SK-N-SH treated with all-trans-retinoic acid at 6 μM for 48 hours (cell line): ENCODE measurements at regions not wholly inside any gene's neighbourhood (a gene's known extent, or its start where the extent isn't known, plus 50 kb on each side); places are given as distances from the start of the nearest gene placed in this dataset.

Source experiments
- ATAC-seq: fragments of 200-7000 bp; cut with Tn5 transposase; 3 replicates; pipeline ENCODE4 v1.9.1; 2020; ENCODE audit warnings: mild to moderate bottlenecking, moderate library complexity
- BACH2 ChIP-seq: fragments of 250-450 bp; sonication (Bioruptor Pico); IDR thresholded peaks from 2 replicates; pipeline ENCODE4 v1.9.0; 2021; ENCODE audit warnings: mild to moderate bottlenecking, borderline replicate concordance
- CSDC2 ChIP-seq: fragments of 250-450 bp; sonication (Bioruptor Pico); IDR thresholded peaks from 2 replicates; pipeline ENCODE4 v1.5.0; 2020; ENCODE audit warnings: mild to moderate bottlenecking, moderate library complexity
- ESRRG ChIP-seq: fragments of 250-450 bp; sonication (Bioruptor Pico); IDR thresholded peaks from 2 replicates; pipeline ENCODE4 v1.6.1; 2021; ENCODE audit warnings: mild to moderate bottlenecking
- ISL1 ChIP-seq: fragments of 250-450 bp; sonication (Bioruptor Pico); IDR thresholded peaks from 2 replicates; pipeline ENCODE4 v2.1.2; 2022; ENCODE audit warnings: mild to moderate bottlenecking, moderate library complexity
- OSR1 ChIP-seq: fragments of 250-450 bp; sonication (Bioruptor Pico); IDR thresholded peaks from 2 replicates; pipeline ENCODE4 v1.8.0; 2022; ENCODE audit warnings: moderate library complexity, mild to moderate bottlenecking, inconsistent platforms
- PPARA ChIP-seq: fragments of 250-450 bp; sonication (Bioruptor Pico); IDR thresholded peaks from 2 replicates; pipeline ENCODE4 v1.5.0; 2020; ENCODE audit warnings: mild to moderate bottlenecking, borderline replicate concordance
- RARB ChIP-seq: fragments of 250-450 bp; sonication (Bioruptor Pico); IDR thresholded peaks from 2 replicates; pipeline ENCODE4 v1.8.0; 2021; ENCODE audit warnings: mild to moderate bottlenecking, moderate library complexity
- SNAI2 ChIP-seq: fragments of 250-450 bp; sonication (Bioruptor Pico); IDR thresholded peaks from 2 replicates; pipeline ENCODE4 v1.5.0; 2020; ENCODE audit warnings: mild to moderate bottlenecking, moderate library complexity
- TCF4 ChIP-seq: fragments of 250-450 bp; sonication (Bioruptor Pico); IDR thresholded peaks from 2 replicates; pipeline ENCODE4 v1.8.0; 2021; ENCODE audit warnings: mild to moderate bottlenecking, moderate library complexity, borderline replicate concordance
- TOX ChIP-seq: fragments of 250-450 bp; sonication (Bioruptor Pico); IDR thresholded peaks from 2 replicates; pipeline ENCODE4 v1.8.0; 2021; ENCODE audit warnings: mild to moderate bottlenecking, moderate library complexity, borderline replicate concordance
- ZC3H10 ChIP-seq: fragments of 250-450 bp; sonication (Bioruptor Pico); IDR thresholded peaks from 2 replicates; pipeline ENCODE4 v1.5.1; 2021; ENCODE audit warnings: mild to moderate bottlenecking, moderate library complexity
- ZFP3 ChIP-seq: fragments of 250-450 bp; sonication (Bioruptor Pico); IDR thresholded peaks from 2 replicates; pipeline ENCODE4 v1.5.0; 2020; ENCODE audit warnings: mild to moderate bottlenecking, moderate library complexity
- ZFP30 ChIP-seq: fragments of 450-650 bp; formaldehyde crosslinking; IDR thresholded peaks from 2 replicates; pipeline ENCODE4 v1.5.0; 2022; ENCODE audit warnings: mild to moderate bottlenecking, moderate library complexity
- ZNF70 ChIP-seq: fragments of 450-650 bp; formaldehyde crosslinking; IDR thresholded peaks from 2 replicates; pipeline ENCODE4 v1.5.0; 2020; ENCODE audit warnings: mild to moderate bottlenecking, moderate library complexity
- ZNF8 ChIP-seq: fragments of 450-650 bp; formaldehyde crosslinking; IDR thresholded peaks from 2 replicates; pipeline ENCODE4 v1.5.0; 2020; ENCODE audit warnings: mild to moderate bottlenecking, moderate library complexity
- TF ChIP-seq, protein P1 (sequence below): fragments of 250-450 bp; sonication (Bioruptor Pico); IDR thresholded peaks from 2 replicates; pipeline ENCODE4 v1.5.1; 2020; ENCODE audit warnings: low read depth, mild to moderate bottlenecking, moderate library complexity
- TF ChIP-seq, protein P2 (sequence below): fragments of 250-450 bp; sonication (Bioruptor Pico); IDR thresholded peaks from 2 replicates; pipeline ENCODE4 v1.8.0; 2020; ENCODE audit warnings: mild to moderate bottlenecking, moderate library complexity, borderline replicate concordance
- TF ChIP-seq, protein P3 (sequence below): fragments of 250-450 bp; sonication (Bioruptor Pico); IDR thresholded peaks from 2 replicates; pipeline ENCODE4 v1.8.0; 2021; ENCODE audit warnings: low read depth, mild to moderate bottlenecking, moderate library complexity, borderline replicate concordance
- TF ChIP-seq, protein P4 (sequence below): fragments of 250-450 bp; sonication (Bioruptor Pico); IDR thresholded peaks from 2 replicates; pipeline ENCODE4 v1.5.1; 2021; ENCODE audit warnings: mild to moderate bottlenecking, moderate library complexity
- TF ChIP-seq, protein P5 (sequence below): fragments of 250-450 bp; sonication (Bioruptor Pico); IDR thresholded peaks from 2 replicates; pipeline ENCODE4 v1.5.0; 2020; ENCODE audit warnings: mild to moderate bottlenecking, moderate library complexity

DNA sequence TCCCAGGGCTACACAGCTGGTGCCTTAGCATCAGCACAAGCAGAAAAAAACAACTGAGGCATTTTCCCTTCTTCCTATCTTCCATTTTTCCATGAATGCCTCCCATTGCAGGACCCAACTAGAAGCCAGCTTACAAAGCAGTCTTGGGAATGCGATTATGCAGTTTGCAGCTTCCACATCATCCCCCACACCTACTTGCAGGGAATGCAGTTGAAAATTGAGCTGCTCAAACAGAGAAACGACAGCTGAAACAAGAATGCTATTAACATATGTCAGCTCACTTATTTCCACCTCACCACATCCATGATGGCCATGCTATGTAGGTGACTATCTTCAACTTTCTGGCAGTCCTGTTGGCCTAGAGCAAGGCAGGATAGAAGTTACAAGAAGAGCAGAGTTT lies 150.6 kb upstream of the KCTD3 start:
- no peak for ATAC-seq
- TF ChIP-seq ZNF8 (no peak), CSDC2 (CRISPR knock-in tag) (no peak)
- TF ChIP-seq, protein P1, sequence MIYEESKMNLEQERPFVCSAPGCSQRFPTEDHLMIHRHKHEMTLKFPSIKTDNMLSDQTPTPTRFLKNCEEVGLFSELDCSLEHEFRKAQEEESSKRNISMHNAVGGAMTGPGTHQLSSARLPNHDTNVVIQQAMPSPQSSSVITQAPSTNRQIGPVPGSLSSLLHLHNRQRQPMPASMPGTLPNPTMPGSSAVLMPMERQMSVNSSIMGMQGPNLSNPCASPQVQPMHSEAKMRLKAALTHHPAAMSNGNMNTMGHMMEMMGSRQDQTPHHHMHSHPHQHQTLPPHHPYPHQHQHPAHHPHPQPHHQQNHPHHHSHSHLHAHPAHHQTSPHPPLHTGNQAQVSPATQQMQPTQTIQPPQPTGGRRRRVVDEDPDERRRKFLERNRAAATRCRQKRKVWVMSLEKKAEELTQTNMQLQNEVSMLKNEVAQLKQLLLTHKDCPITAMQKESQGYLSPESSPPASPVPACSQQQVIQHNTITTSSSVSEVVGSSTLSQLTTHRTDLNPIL, result no peak
- TF ChIP-seq, all 23 proteins: peak for 0

DNA sequence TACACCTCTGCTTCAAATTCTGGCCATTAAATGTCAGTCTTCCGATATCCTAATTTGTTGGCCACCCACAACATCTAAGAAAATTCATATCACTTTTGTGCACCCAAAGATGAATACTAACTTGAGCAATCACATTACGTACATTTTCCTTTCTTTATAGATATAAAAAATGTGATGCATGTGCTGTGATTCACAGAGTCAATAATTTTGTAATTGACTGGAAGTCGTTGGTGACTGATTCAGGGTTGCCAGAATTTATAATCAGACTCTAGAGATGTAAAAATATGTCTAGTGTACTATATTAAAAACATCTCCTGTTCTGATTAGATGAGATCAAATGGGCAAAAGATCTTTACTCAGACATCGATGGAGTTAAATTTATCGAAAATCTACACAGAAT lies 150.0 kb upstream of the KCTD3 start:
- TF ChIP-seq ZFP30 (no peak), ZNF70 (CRISPR knock-in tag) (no peak), OSR1 (CRISPR knock-in tag) (no peak), CSDC2 (CRISPR knock-in tag) (no peak), ISL1 (no peak), TOX (CRISPR knock-in tag) (no peak), BACH2 (CRISPR knock-in tag) (no peak), TCF4 (CRISPR knock-in tag) (no peak), SNAI2 (no peak), RARB (CRISPR knock-in tag) (no peak), PPARA (CRISPR knock-in tag) (no peak), ZC3H10 (CRISPR knock-in tag) (no peak)
- TF ChIP-seq, protein P2, sequence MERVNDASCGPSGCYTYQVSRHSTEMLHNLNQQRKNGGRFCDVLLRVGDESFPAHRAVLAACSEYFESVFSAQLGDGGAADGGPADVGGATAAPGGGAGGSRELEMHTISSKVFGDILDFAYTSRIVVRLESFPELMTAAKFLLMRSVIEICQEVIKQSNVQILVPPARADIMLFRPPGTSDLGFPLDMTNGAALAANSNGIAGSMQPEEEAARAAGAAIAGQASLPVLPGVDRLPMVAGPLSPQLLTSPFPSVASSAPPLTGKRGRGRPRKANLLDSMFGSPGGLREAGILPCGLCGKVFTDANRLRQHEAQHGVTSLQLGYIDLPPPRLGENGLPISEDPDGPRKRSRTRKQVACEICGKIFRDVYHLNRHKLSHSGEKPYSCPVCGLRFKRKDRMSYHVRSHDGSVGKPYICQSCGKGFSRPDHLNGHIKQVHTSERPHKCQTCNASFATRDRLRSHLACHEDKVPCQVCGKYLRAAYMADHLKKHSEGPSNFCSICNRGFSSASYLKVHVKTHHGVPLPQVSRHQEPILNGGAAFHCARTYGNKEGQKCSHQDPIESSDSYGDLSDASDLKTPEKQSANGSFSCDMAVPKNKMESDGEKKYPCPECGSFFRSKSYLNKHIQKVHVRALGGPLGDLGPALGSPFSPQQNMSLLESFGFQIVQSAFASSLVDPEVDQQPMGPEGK (CRISPR knock-in tag), result no peak
- no peak for ATAC-seq

DNA sequence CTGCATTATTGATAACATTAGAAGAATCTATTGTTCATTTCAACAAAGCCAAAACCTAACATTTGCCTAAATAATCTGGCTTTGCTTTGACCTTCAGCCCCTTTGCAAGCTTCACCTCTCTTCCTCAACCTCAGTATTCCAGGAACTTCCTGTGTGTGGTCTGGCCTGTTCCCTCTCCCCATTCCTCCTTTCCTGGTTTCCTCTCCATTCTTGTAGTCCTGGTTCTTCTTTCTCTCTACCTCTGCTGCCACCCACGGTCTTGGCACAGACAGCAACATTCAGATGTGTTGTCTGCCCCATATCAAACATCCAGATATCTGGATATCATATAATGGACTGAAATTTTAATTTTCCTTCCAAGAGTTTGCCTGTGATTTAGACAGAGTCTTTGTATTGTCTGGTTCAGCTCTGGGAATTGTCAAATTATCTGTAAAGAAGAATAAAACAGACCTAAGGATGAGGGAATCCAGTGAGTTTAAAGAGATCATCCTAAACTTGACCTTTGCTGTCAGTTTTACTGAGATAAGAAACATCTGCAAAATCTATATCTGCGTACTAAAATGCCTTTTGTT lies 148.1 kb upstream of the KCTD3 start:
- peak; percentile 46 for ATAC-seq
- TF ChIP-seq ZFP3 (CRISPR knock-in tag) (no peak), ESRRG (CRISPR knock-in tag) (no peak), TOX (CRISPR knock-in tag) (no peak), SNAI2 (no peak), OSR1 (CRISPR knock-in tag) (no peak), ZNF8 (no peak), BACH2 (CRISPR knock-in tag) (no peak)
- TF ChIP-seq, protein P3, sequence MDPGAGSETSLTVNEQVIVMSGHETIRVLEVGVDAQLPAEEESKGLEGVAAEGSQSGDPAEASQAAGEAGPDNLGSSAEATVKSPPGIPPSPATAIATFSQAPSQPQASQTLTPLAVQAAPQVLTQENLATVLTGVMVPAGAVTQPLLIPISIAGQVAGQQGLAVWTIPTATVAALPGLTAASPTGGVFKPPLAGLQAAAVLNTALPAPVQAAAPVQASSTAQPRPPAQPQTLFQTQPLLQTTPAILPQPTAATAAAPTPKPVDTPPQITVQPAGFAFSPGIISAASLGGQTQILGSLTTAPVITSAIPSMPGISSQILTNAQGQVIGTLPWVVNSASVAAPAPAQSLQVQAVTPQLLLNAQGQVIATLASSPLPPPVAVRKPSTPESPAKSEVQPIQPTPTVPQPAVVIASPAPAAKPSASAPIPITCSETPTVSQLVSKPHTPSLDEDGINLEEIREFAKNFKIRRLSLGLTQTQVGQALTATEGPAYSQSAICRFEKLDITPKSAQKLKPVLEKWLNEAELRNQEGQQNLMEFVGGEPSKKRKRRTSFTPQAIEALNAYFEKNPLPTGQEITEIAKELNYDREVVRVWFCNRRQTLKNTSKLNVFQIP (CRISPR knock-in tag), result no peak
- TF ChIP-seq, protein P4, sequence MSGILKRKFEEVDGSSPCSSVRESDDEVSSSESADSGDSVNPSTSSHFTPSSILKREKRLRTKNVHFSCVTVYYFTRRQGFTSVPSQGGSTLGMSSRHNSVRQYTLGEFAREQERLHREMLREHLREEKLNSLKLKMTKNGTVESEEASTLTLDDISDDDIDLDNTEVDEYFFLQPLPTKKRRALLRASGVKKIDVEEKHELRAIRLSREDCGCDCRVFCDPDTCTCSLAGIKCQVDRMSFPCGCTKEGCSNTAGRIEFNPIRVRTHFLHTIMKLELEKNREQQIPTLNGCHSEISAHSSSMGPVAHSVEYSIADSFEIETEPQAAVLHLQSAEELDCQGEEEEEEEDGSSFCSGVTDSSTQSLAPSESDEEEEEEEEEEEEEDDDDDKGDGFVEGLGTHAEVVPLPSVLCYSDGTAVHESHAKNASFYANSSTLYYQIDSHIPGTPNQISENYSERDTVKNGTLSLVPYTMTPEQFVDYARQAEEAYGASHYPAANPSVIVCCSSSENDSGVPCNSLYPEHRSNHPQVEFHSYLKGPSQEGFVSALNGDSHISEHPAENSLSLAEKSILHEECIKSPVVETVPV (CRISPR knock-in tag), result no peak
- TF ChIP-seq, protein P1, result no peak

DNA sequence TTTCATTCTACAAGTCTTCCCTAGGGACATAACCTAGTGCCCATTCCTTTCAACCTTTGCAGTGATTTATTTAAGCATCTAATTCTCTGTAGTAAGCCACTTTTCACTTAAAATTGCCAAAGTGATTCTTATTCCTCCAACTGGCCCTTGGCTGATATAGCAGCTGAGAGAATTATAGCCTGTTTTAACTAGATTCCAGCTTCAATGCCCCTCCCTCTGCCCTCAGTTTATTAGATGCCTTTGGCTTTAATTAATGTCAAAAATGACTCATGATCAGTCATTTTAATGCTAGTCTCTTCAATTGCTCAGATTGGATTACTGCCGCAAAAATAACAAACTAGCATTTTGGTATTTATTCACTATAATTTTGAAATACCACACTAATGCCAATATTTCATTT lies 145.4 kb upstream of the KCTD3 start:
- ATAC-seq, result no peak
- TF ChIP-seq TCF4 (CRISPR knock-in tag), result no peak
- TF ChIP-seq, protein P1, result no peak
- no peak for TF ChIP-seq TOX (CRISPR knock-in tag)
- no peak for TF ChIP-seq ZNF8
- TF ChIP-seq ZFP30, result no peak
- TF ChIP-seq, protein P4 (CRISPR knock-in tag), result no peak
- TF ChIP-seq, protein P5, sequence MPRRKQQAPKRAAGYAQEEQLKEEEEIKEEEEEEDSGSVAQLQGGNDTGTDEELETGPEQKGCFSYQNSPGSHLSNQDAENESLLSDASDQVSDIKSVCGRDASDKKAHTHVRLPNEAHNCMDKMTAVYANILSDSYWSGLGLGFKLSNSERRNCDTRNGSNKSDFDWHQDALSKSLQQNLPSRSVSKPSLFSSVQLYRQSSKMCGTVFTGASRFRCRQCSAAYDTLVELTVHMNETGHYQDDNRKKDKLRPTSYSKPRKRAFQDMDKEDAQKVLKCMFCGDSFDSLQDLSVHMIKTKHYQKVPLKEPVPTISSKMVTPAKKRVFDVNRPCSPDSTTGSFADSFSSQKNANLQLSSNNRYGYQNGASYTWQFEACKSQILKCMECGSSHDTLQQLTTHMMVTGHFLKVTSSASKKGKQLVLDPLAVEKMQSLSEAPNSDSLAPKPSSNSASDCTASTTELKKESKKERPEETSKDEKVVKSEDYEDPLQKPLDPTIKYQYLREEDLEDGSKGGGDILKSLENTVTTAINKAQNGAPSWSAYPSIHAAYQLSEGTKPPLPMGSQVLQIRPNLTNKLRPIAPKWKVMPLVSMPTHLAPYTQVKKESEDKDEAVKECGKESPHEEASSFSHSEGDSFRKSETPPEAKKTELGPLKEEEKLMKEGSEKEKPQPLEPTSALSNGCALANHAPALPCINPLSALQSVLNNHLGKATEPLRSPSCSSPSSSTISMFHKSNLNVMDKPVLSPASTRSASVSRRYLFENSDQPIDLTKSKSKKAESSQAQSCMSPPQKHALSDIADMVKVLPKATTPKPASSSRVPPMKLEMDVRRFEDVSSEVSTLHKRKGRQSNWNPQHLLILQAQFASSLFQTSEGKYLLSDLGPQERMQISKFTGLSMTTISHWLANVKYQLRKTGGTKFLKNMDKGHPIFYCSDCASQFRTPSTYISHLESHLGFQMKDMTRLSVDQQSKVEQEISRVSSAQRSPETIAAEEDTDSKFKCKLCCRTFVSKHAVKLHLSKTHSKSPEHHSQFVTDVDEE, result no peak
- no peak for TF ChIP-seq PPARA (CRISPR knock-in tag)
- TF ChIP-seq CSDC2 (CRISPR knock-in tag), result no peak
